ES-I3 (cell line): ENCODE measurements at regions not wholly inside any gene's neighbourhood (a gene's known extent, or its start where the extent isn't known, plus 50 kb on each side); places are given as distances from the start of the nearest gene placed in this dataset.
"Not testable (repeated sequence)": the region's sequence is repeated elsewhere in the genome, so short reads cannot be mapped to it uniquely, and the experiment has no call there.

Experiments used
- H3K36me3 ChIP-seq: 2 replicates; pipeline ENCODE4 v1.6.1; 2013; ENCODE audit warnings: mild to moderate bottlenecking, low read length, control low read depth, moderate library complexity; ENCODE audit not compliant: insufficient read depth
- H3K4me1 ChIP-seq: 2 replicates; pipeline ENCODE4 v1.6.1; 2013; ENCODE audit warnings: mild to moderate bottlenecking, control low read depth, low read length; ENCODE audit not compliant: insufficient read depth
- H3K9ac ChIP-seq: 2 replicates; pipeline ENCODE4 v1.6.1; 2013; ENCODE audit warnings: low read depth, mild to moderate bottlenecking, low read length, moderate library complexity
- H3K9me3 ChIP-seq: 2 replicates; pipeline ENCODE4 v1.6.1; 2013; ENCODE audit warnings: mild to moderate bottlenecking, low read length, moderate library complexity; ENCODE audit not compliant: control insufficient read depth, insufficient read depth

DNA sequence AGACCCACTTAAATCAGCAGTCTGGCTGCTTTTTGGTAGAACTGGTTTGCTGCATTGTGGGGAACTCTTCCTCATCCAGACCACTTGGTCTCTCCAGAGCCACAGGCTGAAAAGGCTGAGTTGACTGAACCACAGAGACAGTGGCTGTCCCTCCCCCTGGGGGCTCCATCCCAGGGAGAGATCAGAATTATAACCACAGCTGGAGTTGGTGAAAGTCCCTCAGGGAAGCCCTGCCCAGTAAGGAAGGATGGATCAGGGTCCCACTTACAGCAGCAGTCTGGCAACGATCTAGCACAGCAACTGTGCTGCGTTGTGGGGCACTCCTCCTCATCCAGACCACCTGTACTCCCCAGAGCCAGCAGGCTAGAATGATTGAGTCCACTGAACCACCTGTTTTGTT is 212.7 kb downstream of the SOX3 start:
- Histone ChIP-seq H3K36me3 (no peaks in the 10 kb centered on the region), H3K4me1 (peaks cover 6% of the 10 kb centered on the region; the same call in 1 of the 2 replicates), H3K9ac (no peak overlapping the region), H3K9me3 (no peaks in the 10 kb centered on the region)

- peaks cover 4% of the 10 kb centered on the region; the same call in 1 of the 2 replicates for H3K9me3 ChIP-seq
- H3K9ac ChIP-seq, result 0 out of 2 replicates have a peak overlapping the region, but pooled peaks have one; percentile 19
- peaks cover 21% of the 10 kb centered on the region for H3K4me1 ChIP-seq
- H3K36me3 ChIP-seq, result no peaks in the 10 kb centered on the region
Observed at GRCh38 chrX:140274811-140275525, 229.9 kb downstream of the SOX3 start.

- H3K4me1 ChIP-seq, result peaks cover 21% of the 10 kb centered on the region
- no peak overlapping the region for H3K9ac ChIP-seq
- H3K36me3 ChIP-seq, result no peaks in the 10 kb centered on the region
- peaks cover 4% of the 10 kb centered on the region; the same call in 1 of the 2 replicates for H3K9me3 ChIP-seq
Observed at GRCh38 chrX:140273921-140274320, 230.9 kb downstream of the SOX3 start.

GRCh38 chrX:140250391-140250790 is 254.5 kb downstream of the SOX3 start:
- H3K4me1 ChIP-seq, result peaks cover 24% of the 10 kb centered on the region
- H3K9me3 ChIP-seq, result no peaks in the 10 kb centered on the region
- no peaks in the 10 kb centered on the region for H3K36me3 ChIP-seq
- no peak overlapping the region for H3K9ac ChIP-seq

DNA sequence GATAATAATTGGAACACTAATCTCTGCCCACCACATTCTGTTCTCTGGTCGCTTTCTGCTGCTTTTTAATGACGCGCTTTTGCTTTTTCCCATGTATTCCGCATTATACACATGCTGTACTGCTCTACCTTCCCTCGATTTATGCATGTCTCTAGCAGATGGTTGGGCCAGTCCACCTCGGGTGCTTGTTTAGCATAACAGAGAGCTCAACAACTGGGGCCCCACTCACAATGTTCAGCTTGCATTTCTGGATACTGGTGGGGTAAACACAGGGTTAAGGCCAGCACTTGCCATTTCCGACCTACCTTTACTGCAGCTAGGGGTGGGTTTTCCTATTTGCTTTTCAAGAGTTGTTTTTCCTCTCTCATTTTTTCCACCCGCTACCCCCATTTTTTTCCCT is 255.8 kb downstream of the SOX3 start:
- Histone ChIP-seq H3K9me3 (no peaks in the 10 kb centered on the region), H3K36me3 (no peaks in the 10 kb centered on the region), H3K4me1 (peaks cover 24% of the 10 kb centered on the region), H3K9ac (no peak overlapping the region)

- Histone ChIP-seq H3K9me3 (peaks cover 5% of the 10 kb centered on the region), H3K36me3 (no peaks in the 10 kb centered on the region), H3K9ac (peak overlapping the region; percentile 11; the same call in 1 of the 2 replicates), H3K4me1 (peaks cover 4% of the 10 kb centered on the region; the same call in 1 of the 2 replicates)
Observed at GRCh38 chrX:140229191-140229590, 263.9 kb upstream of the CXorf66 start.

GRCh38 chrX:140226037-140226436 is 260.7 kb upstream of the CXorf66 start:
- H3K4me1 ChIP-seq, H3K9me3 ChIP-seq, H3K9ac ChIP-seq, H3K36me3 ChIP-seq: not testable (repeated sequence)

GRCh38 chrX:140215894-140216293 is 250.6 kb upstream of the CXorf66 start:
- H3K9me3 ChIP-seq, H3K4me1 ChIP-seq, H3K36me3 ChIP-seq, H3K9ac ChIP-seq: not testable (repeated sequence)

- H3K36me3 ChIP-seq, H3K4me1 ChIP-seq, H3K9me3 ChIP-seq, H3K9ac ChIP-seq: not testable (repeated sequence)
Observed at GRCh38 chrX:140214518-140214917, 249.2 kb upstream of the CXorf66 start.

- Histone ChIP-seq H3K9ac (no peak overlapping the region), H3K36me3 (no peaks in the 10 kb centered on the region), H3K4me1 (no peaks in the 10 kb centered on the region), H3K9me3 (no peaks in the 10 kb centered on the region)
Observed at GRCh38 chrX:140206657-140207056, 241.3 kb upstream of the CXorf66 start.

DNA sequence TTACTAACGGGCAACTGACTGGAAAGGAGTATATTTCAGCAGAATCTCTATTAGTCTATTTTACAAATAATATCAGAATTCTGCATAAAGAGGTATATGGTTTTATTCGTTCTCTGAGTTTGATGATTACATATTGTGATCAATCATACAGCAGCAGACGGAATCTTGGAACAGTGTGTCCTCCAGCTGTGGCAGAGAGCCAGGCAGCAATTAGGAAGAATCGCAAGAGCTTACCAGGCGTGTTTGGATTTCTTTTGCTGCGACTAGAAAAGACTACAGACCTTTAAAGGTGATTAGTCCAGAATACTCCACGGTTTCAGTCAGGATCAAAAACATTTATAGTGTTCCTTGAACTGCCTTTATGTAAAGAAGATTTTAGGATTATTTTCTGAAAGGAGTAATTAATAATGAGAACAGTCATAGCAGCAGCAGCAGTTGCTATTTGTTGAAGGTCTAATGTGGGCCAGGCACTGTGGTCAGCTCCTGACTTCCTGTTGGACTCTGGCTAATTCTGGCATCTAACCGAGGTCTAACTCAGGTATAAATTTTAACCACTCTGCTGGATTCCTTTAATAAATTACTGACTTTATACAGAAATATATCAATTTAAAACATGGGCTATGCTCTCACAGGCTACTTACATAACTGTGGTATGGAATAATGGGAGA is 225.3 kb upstream of the CXorf66 start:
- Histone ChIP-seq H3K9me3 (no peaks in the 10 kb centered on the region), H3K4me1 (no peaks in the 10 kb centered on the region), H3K9ac (no peak overlapping the region), H3K36me3 (no peaks in the 10 kb centered on the region)

DNA sequence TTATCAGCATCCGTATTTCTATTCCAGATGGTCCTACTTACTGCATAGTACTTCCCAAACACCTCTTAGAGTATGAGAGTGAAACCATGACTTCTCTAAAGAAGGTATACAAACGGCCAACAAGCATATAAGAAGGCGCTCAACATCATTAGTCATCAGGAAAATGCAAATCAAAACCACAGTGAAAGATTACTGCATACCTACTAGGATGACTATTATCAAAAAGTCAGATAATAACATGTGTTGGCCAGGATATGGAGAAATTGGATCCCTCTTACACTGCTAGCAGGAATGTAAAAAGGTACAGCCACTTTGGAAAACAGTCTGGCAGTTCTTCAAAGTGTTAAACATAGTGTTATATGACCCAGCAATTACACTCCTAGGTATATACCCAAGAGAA is 215.3 kb upstream of the CXorf66 start:
- no peaks in the 10 kb centered on the region for H3K36me3 ChIP-seq
- no peak overlapping the region for H3K9ac ChIP-seq
- peaks cover 8% of the 10 kb centered on the region; the same call in 1 of the 2 replicates for H3K4me1 ChIP-seq
- H3K9me3 ChIP-seq, result no peaks in the 10 kb centered on the region; the same call in 1 of the 2 replicates

- Histone ChIP-seq H3K9me3 (peaks cover 1% of the 10 kb centered on the region; the same call in 1 of the 2 replicates), H3K9ac (no peak overlapping the region), H3K4me1 (peaks cover 8% of the 10 kb centered on the region; the same call in 1 of the 2 replicates), H3K36me3 (no peaks in the 10 kb centered on the region)
Observed at GRCh38 chrX:140177821-140178220, 212.5 kb upstream of the CXorf66 start.

DNA sequence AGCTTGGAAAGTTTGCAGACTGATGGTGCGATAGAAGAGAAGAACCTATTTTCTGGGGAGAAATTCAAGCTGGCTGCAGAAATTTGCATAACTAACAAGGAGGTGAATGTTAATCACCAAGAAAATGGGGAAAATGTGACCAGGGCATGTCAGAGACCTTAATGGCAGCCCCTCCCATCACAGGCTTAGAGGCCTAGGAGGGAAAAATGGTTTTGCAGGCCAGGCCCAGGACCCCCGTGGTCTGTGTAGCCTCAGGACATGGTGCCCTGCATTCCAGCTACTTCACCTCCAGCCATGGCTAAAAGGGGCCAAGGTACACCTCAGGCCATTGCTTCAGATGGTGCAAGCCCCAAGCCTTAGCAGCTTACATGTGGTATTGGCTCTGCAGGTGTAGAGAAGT is 207.1 kb upstream of the CXorf66 start:
- Histone ChIP-seq H3K9me3 (peaks cover 9% of the 10 kb centered on the region; the same call in 1 of the 2 replicates), H3K36me3 (no peaks in the 10 kb centered on the region), H3K4me1 (no peaks in the 10 kb centered on the region; the same call in 1 of the 2 replicates), H3K9ac (no peak overlapping the region)

DNA sequence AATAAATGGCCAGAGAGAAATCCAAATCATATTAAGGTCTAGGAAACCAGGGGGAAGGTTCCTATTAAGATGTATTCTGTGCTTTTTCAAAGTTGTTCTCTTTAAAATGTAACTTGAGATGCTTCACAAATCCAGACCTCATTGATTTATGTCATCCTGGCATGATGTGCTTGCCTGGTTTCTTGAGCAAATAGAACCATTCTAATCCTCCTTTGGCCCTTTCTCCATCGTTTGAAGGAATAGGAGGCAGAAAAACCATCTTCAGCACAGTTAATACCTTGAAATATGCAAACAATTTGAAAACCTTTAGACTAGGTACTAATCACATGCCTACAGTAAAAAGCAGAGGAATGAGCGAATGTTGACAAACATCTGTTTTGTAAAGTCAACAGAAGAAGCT is 202.2 kb upstream of the CXorf66 start:
- Histone ChIP-seq H3K9ac (no peak overlapping the region), H3K36me3 (no peaks in the 10 kb centered on the region), H3K9me3 (peaks cover 6% of the 10 kb centered on the region; the same call in 1 of the 2 replicates), H3K4me1 (peaks cover 3% of the 10 kb centered on the region; the same call in 1 of the 2 replicates)
